HUES6 (cell line): ENCODE measurements at regions not wholly inside any gene's neighbourhood (a gene's known extent, or its start where the extent isn't known, plus 50 kb on each side); places are given as distances from the start of the nearest gene placed in this dataset.

Experiments
- H3K27ac ChIP-seq: 2 replicates; pipeline ENCODE4 v1.7.0; 2013; ENCODE audit warnings: low read depth, mild to moderate bottlenecking, low read length, inconsistent platforms
- H3K27me3 ChIP-seq: 2 replicates; pipeline ENCODE4 v1.6.1; 2013; ENCODE audit warnings: low read length; ENCODE audit not compliant: control insufficient read depth, insufficient read depth
- H3K36me3 ChIP-seq: 2 replicates; pipeline ENCODE4 v1.6.1; 2013; ENCODE audit warnings: low read length; ENCODE audit not compliant: control insufficient read depth, insufficient read depth
- H3K4me1 ChIP-seq: 2 replicates; pipeline ENCODE4 v1.6.1; 2013; ENCODE audit warnings: low read length; ENCODE audit not compliant: control insufficient read depth, insufficient read depth
- H3K4me3 ChIP-seq: 2 replicates; pipeline ENCODE4 v1.5.1; 2013; ENCODE audit warnings: low read depth, low read length
- H3K9ac ChIP-seq: one replicate; pipeline ENCODE4 v1.6.1; 2013; ENCODE audit warnings: mild to moderate bottlenecking, low read length
- H3K9me3 ChIP-seq: 2 replicates; pipeline ENCODE4 v1.6.1; 2013; ENCODE audit warnings: low read depth, low read length; ENCODE audit not compliant: control insufficient read depth, insufficient read depth

GRCh38 chr22:27533105-27533745 is 268.3 kb downstream of the MN1 start:
- Histone ChIP-seq H3K9me3 (no peaks in the 10 kb centered on the region), H3K4me1 (peaks cover 9% of the 10 kb centered on the region; the same call in 1 of the 2 replicates), H3K27ac (no peak overlapping the region), H3K27me3 (no peaks in the 10 kb centered on the region), H3K4me3 (no peak overlapping the region), H3K9ac (no peak overlapping the region), H3K36me3 (no peaks in the 10 kb centered on the region)

- no peaks in the 10 kb centered on the region for H3K27me3 ChIP-seq
- no peaks in the 10 kb centered on the region for H3K9me3 ChIP-seq
- no peak overlapping the region for H3K27ac ChIP-seq
- H3K4me3 ChIP-seq, result no peak overlapping the region
- no peak overlapping the region for H3K9ac ChIP-seq
- H3K36me3 ChIP-seq, result no peaks in the 10 kb centered on the region
- peaks cover 18% of the 10 kb centered on the region for H3K4me1 ChIP-seq
Observed at GRCh38 chr22:27534720-27535125, 266.8 kb downstream of the MN1 start.

- Histone ChIP-seq H3K4me3 (no peak overlapping the region), H3K27ac (no peak overlapping the region), H3K27me3 (no peaks in the 10 kb centered on the region), H3K4me1 (peaks cover 18% of the 10 kb centered on the region), H3K9me3 (no peaks in the 10 kb centered on the region), H3K36me3 (no peaks in the 10 kb centered on the region), H3K9ac (no peak overlapping the region)
Observed at GRCh38 chr22:27535452-27535851, 266.1 kb downstream of the MN1 start.

GRCh38 chr22:27537501-27537900 is 264.1 kb downstream of the MN1 start:
- Histone ChIP-seq H3K4me3 (no peak overlapping the region), H3K27ac (no peak overlapping the region), H3K27me3 (no peaks in the 10 kb centered on the region), H3K9me3 (no peaks in the 10 kb centered on the region), H3K36me3 (no peaks in the 10 kb centered on the region), H3K4me1 (peaks cover 31% of the 10 kb centered on the region), H3K9ac (no peak overlapping the region)

- Histone ChIP-seq H3K4me3 (no peak overlapping the region), H3K36me3 (no peaks in the 10 kb centered on the region), H3K27ac (no peak overlapping the region), H3K27me3 (no peaks in the 10 kb centered on the region), H3K9ac (no peak overlapping the region), H3K4me1 (peaks cover 31% of the 10 kb centered on the region), H3K9me3 (no peaks in the 10 kb centered on the region)
Observed at GRCh38 chr22:27538666-27539065, 262.9 kb downstream of the MN1 start.

GRCh38 chr22:27540247-27540646 is 261.3 kb downstream of the MN1 start:
- H3K4me1 ChIP-seq, result peaks cover 31% of the 10 kb centered on the region
- no peaks in the 10 kb centered on the region for H3K27me3 ChIP-seq
- no peak overlapping the region for H3K9ac ChIP-seq
- H3K9me3 ChIP-seq, result no peaks in the 10 kb centered on the region
- H3K36me3 ChIP-seq, result no peaks in the 10 kb centered on the region
- no peak overlapping the region for H3K4me3 ChIP-seq
- H3K27ac ChIP-seq, result no peak overlapping the region

- Histone ChIP-seq H3K9me3 (no peaks in the 10 kb centered on the region), H3K4me3 (no peak overlapping the region), H3K27ac (no peak overlapping the region), H3K27me3 (no peaks in the 10 kb centered on the region), H3K9ac (no peak overlapping the region), H3K36me3 (no peaks in the 10 kb centered on the region), H3K4me1 (peaks cover 31% of the 10 kb centered on the region)
Observed at GRCh38 chr22:27540656-27541396, 260.7 kb downstream of the MN1 start.

- Histone ChIP-seq H3K4me1 (peaks cover 31% of the 10 kb centered on the region), H3K9ac (no peak overlapping the region), H3K4me3 (no peak overlapping the region), H3K36me3 (no peaks in the 10 kb centered on the region), H3K9me3 (no peaks in the 10 kb centered on the region), H3K27ac (no peak overlapping the region), H3K27me3 (no peaks in the 10 kb centered on the region)
Observed at GRCh38 chr22:27541836-27542235, 259.7 kb downstream of the MN1 start.

GRCh38 chr22:27542602-27543001 is 259.0 kb downstream of the MN1 start:
- Histone ChIP-seq H3K9ac (no peak overlapping the region), H3K27ac (no peak overlapping the region)

GRCh38 chr22:27543460-27543859 is 258.1 kb downstream of the MN1 start:
- Histone ChIP-seq H3K9me3 (no peaks in the 10 kb centered on the region), H3K4me1 (peaks cover 26% of the 10 kb centered on the region), H3K9ac (no peak overlapping the region)

More at GRCh38 chr22:27542602-27543001, 259.0 kb downstream of the MN1 start:
- no peaks in the 10 kb centered on the region for H3K36me3 ChIP-seq
- no peaks in the 10 kb centered on the region for H3K27me3 ChIP-seq
- no peak overlapping the region for H3K4me3 ChIP-seq
- peaks cover 28% of the 10 kb centered on the region for H3K4me1 ChIP-seq
- no peaks in the 10 kb centered on the region for H3K9me3 ChIP-seq

GRCh38 chr22:27545085-27545484 is 256.5 kb downstream of the MN1 start:
- Histone ChIP-seq H3K4me1 (peaks cover 23% of the 10 kb centered on the region), H3K9me3 (no peaks in the 10 kb centered on the region), H3K4me3 (no peak overlapping the region), H3K27ac (no peak overlapping the region), H3K27me3 (no peaks in the 10 kb centered on the region), H3K9ac (no peak overlapping the region), H3K36me3 (no peaks in the 10 kb centered on the region)

More at GRCh38 chr22:27543460-27543859, 258.1 kb downstream of the MN1 start:
- Histone ChIP-seq H3K4me3 (no peak overlapping the region), H3K27ac (no peak overlapping the region), H3K36me3 (no peaks in the 10 kb centered on the region), H3K27me3 (no peaks in the 10 kb centered on the region)
